GM12878 (cell line): ENCODE measurements at regions not wholly inside any gene's neighbourhood (a gene's known extent, or its start where the extent isn't known, plus 50 kb on each side); places are given as distances from the start of the nearest gene placed in this dataset.

ENCODE experiments used
- CTCF ChIP-seq, 3 experiments: IDR thresholded peaks in 2 of 3; conservative IDR thresholded peaks in 1 of 3; 2 replicates each; pipeline ENCODE4 v1.5.1; 2011; ENCODE audit warnings: low read depth in 3 of 3, low read length in 3 of 3, mild to moderate bottlenecking in 3 of 3, control low read depth in 2 of 3, moderate library complexity in 2 of 3, inconsistent platforms in 1 of 3, mixed read lengths in 1 of 3; ENCODE audit not compliant: control insufficient read depth in 2 of 3, insufficient read depth in 1 of 3; ENCODE audit errors: extremely low read depth in 1 of 3
- EGR1 ChIP-seq, 2 experiments: IDR thresholded peaks; 1 replicate in 1 of 2; 2 replicates in 1 of 2; pipeline ENCODE4 v1.6.1; 2011 to 2012; ENCODE audit warnings: low read depth in 2 of 2, low read length in 2 of 2, borderline replicate concordance in 1 of 2, mild to moderate bottlenecking in 1 of 2, moderate library complexity in 1 of 2
- HDAC2 ChIP-seq: fragments of 200-600 bp; sonication (generic); IDR thresholded peaks from 2 replicates; pipeline ENCODE4 v1.6.1; 2017
- RELB ChIP-seq: fragments of 450-650 bp; IDR thresholded peaks from 2 replicates; pipeline ENCODE4 v1.6.1; 2017; ENCODE audit warnings: low read depth, mild to moderate bottlenecking, moderate library complexity
- TF ChIP-seq, protein P1 (sequence below): IDR thresholded peaks from 2 replicates; pipeline ENCODE4 v1.6.1; 2012; ENCODE audit warnings: low read depth, low read length, improper control_type of control experiment

- 0 out of 6 replicates have a peak, but pooled peaks of 1 of the 3 experiments have one; percentile 10 for TF ChIP-seq CTCF (IDR thresholded peaks at IDR 0.05 in 2 of 3, conservative IDR thresholded peaks at IDR 0.05 in 1 of 3; ENCODE audit: control insufficient read depth in 2 of 3, extremely low read depth in 1 of 3, insufficient read depth in 1 of 3, low read depth in 3 of 3, low read length in 3 of 3)
- TF ChIP-seq RELB: no peak
- TF ChIP-seq, protein P1, sequence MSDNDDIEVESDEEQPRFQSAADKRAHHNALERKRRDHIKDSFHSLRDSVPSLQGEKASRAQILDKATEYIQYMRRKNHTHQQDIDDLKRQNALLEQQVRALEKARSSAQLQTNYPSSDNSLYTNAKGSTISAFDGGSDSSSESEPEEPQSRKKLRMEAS: no peak
- no peak for TF ChIP-seq HDAC2
- no peak for TF ChIP-seq EGR1 (IDR thresholded peaks at IDR 0.05; ENCODE audit: borderline replicate concordance in 1 of 2, low read depth in 2 of 2, low read length in 2 of 2)
Observed at GRCh38 chr1:213931836-213932235, 55.9 kb upstream of the PROX1 start.
